ENCODE measurements at regions not wholly inside any gene's neighbourhood (a gene's known extent, or its start where the extent isn't known, plus 50 kb on each side); places are given as distances from the start of the nearest gene placed in this dataset.

DNA sequence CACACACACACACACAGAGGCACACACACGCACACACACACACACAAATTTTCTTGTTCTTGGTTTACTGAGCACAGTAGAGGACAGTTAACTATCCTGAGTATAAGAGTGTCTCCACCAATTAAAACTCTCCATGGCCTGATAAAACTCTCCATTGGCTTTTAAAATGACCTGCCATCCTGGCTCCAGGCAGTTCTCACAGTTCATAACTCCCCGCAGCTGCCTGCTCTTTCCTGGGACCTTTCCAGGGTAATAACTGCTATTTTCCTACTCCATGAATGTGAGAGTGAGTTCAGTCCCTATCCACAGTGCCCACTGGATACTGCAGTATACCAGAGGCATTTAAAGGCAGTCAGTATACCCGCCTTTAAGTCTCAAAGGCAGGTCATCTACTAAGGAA lies 351.5 kb downstream of the PLPP3 start:
- Histone ChIP-seq H3K36me3 (ENCODE audit: low read depth, missing control alignments) (no peaks in the 10 kb centered on the region), H3K4me3 (no peak overlapping the region), H3K27ac (no peak overlapping the region), H3K4me1 (no peaks in the 10 kb centered on the region), H3K9me3 (no peaks in the 10 kb centered on the region), H3K27me3 (no peaks in the 10 kb centered on the region)
- no peak for DNase-seq
- 78 to 84% methylated on average over 3 of the region's 3 CpGs for WGBS, 2 donors
- intact Hi-C loops (cut with DNase I; ENCODE audit: low total_unique reads) = no loop called here
- TF ChIP-seq CTCF (IDR thresholded peaks at IDR 0.05) = no peak
- no peak for TF ChIP-seq POLR2A (IDR thresholded peaks at IDR 0.05)

DNA sequence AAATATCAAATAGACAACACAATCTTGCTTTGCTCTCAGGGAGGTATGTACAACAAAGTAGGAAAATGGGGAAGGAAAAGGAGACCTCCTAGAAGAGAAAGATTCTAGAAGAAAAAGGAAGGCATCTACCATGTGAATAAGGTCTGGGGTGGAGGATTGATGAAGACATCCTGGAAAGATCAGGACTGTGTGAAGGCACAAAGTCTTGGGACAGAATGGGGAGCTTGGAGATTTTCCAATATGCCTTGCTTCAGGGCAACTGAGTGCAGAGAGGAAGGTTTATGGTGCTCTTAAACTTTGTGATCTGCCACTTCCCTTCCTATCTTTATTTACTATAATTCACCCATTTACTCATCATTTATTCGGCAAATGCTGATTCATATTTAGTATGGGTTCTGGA lies 352.0 kb downstream of the PLPP3 start:
- Histone ChIP-seq H3K9me3 (no peaks in the 10 kb centered on the region), H3K27me3 (no peaks in the 10 kb centered on the region), H3K27ac (no peak overlapping the region), H3K4me1 (no peaks in the 10 kb centered on the region), H3K36me3 (ENCODE audit: low read depth, missing control alignments) (no peaks in the 10 kb centered on the region), H3K4me3 (no peak overlapping the region)
- intact Hi-C loops (cut with DNase I; ENCODE audit: low total_unique reads) = no loop called here
- no peak for TF ChIP-seq CTCF (IDR thresholded peaks at IDR 0.05)
- TF ChIP-seq POLR2A (IDR thresholded peaks at IDR 0.05) = no peak
- WGBS, 2 donors = 100% methylated on average over 1 of the region's 1 CpG
- DNase-seq = no peak

- WGBS, 2 donors = 94 to 95% methylated on average over 1 of the region's 1 CpG
- Histone ChIP-seq H3K27me3 (no peaks in the 10 kb centered on the region), H3K9me3 (no peaks in the 10 kb centered on the region), H3K4me1 (no peaks in the 10 kb centered on the region), H3K36me3 (ENCODE audit: low read depth, missing control alignments) (no peaks in the 10 kb centered on the region), H3K27ac (no peak overlapping the region), H3K4me3 (no peak overlapping the region)
- TF ChIP-seq CTCF (IDR thresholded peaks at IDR 0.05) = no peak
- no peak for TF ChIP-seq POLR2A (IDR thresholded peaks at IDR 0.05)
- no peak for DNase-seq
- intact Hi-C loops (cut with DNase I; ENCODE audit: low total_unique reads) = no loop called here
Measured at GRCh38 chr1:56225964-56226815, 353.2 kb downstream of the PLPP3 start.

- Histone ChIP-seq H3K4me3 (no peak overlapping the region), H3K4me1 (no peaks in the 10 kb centered on the region), H3K27me3 (no peaks in the 10 kb centered on the region), H3K27ac (no peak overlapping the region), H3K9me3 (no peaks in the 10 kb centered on the region), H3K36me3 (ENCODE audit: low read depth, missing control alignments) (no peaks in the 10 kb centered on the region)
- 79 to 84% methylated on average over 2 of the region's 2 CpGs for WGBS, 2 donors
- intact Hi-C loops (cut with DNase I; ENCODE audit: low total_unique reads) = no loop called here
- TF ChIP-seq CTCF (IDR thresholded peaks at IDR 0.05) (no peak), POLR2A (IDR thresholded peaks at IDR 0.05) (no peak)
- DNase-seq = no peak
Measured at GRCh38 chr1:56223968-56224367, 355.4 kb downstream of the PLPP3 start.

All from testis (tissue), 2 donors.